NCI-H446 treated with DMSO at 0.1 percent for 48 hours (cell line): ENCODE measurements at regions not wholly inside any gene's neighbourhood (a gene's known extent, or its start where the extent isn't known, plus 50 kb on each side); places are given as distances from the start of the nearest gene placed in this dataset.
"Not testable (repeated sequence)": the region's sequence is repeated elsewhere in the genome, so short reads cannot be mapped to it uniquely, and the experiment has no call there.

Experiments
- DNase-seq: peaks from one replicate; lab custom pipeline; 2025; lab: John Stamatoyannopoulos, UW

- no peak for DNase-seq
Observed at GRCh38 chr1:168826269-168826668, 97.3 kb upstream of the DPT start.

- DNase-seq: no peak
Observed at GRCh38 chr1:168827557-168827956, 98.6 kb upstream of the DPT start.

- DNase-seq: no peak
Observed at GRCh38 chr1:168829876-168830275, 100.9 kb upstream of the DPT start.

- DNase-seq: no peak
Observed at GRCh38 chr1:168830562-168830961, 101.6 kb upstream of the DPT start.

DNA sequence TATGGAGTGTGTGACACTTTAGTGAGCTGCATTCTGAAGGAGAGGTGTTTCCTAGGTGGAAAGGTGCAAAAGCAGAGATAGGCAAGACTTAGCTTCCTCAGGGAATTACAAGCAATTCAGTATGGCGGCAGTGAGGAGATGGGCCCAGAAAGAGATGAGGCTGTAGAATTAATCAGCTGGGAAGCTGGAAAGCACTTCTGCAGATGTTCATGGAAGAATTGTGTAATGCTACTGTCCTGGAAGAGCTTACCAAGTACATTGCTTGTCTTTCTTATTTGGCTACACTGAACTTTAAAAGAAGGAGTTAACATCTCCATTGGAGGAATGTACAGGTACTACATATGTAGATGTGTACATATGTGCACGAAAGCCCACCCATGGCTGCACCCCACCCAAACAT is 103.7 kb upstream of the DPT start:
- no peak for DNase-seq

GRCh38 chr1:168833362-168833761 is 104.4 kb upstream of the DPT start:
- DNase-seq: no peak

GRCh38 chr1:168833801-168834224 is 104.8 kb upstream of the DPT start:
- DNase-seq: no peak

- no peak for DNase-seq
Observed at GRCh38 chr1:168834225-168834872, 105.3 kb upstream of the DPT start.

DNA sequence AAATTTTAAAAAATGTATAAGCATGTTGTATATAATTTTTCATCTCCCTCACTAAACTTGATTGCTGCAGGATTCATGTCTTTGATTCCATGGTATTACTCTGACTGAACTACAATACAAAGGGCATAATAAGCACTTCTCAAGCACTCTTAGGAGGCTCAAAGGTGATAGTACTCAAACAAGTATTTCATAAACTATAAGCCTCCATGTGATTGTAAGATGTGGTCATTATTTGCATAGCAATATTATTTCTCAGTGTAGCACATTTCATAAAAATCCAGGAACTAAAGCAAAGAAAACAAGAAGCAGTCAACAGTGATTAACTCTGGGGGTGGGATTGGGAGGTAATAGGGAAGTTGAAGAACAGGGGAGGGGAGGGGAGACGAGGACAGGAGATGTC is 106.2 kb upstream of the DPT start:
- DNase-seq: no peak

DNA sequence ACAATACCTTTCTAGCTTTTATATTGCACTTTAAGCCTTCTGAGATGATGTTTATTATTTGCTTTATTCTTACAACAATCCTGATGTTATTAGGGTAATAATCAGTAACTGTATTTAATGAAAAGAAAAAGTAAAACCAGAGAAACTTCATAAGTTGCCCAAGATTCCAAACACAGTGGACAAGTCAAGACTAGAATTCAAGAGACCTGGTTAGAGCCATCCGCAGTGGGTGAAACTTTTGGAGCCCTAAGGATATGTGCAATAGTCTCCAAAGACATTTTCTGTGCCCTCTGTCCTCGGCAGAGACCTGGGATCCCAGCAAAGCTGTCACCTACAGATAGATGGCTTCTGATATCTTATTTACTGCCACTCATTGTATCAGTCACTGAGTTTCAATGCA is 106.8 kb upstream of the DPT start:
- no peak for DNase-seq

DNA sequence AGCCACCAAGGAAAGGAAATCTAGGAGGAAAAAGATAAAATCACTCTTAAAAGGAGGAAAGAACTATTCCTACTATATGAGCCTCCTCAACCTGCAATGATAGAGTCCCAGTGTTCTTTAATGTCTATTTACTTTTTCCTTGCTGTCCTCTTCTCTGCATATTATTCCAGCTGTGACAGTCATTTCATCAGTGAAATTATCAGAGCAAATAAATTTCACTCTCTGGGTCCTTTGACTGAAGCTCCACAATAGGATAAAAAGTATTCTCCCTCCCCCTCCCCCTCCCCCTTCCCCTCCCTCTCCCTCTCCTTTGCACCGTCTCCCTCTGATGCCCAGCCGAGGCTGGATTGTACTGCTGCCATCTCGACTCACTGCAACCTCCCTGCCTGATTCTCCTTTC is 107.5 kb upstream of the DPT start:
- DNase-seq: no peak

GRCh38 chr1:168837230-168837629 is 108.2 kb upstream of the DPT start:
- not testable (repeated sequence) for DNase-seq

- no peak for DNase-seq
Observed at GRCh38 chr1:168842306-168842705, 113.3 kb upstream of the DPT start.

- DNase-seq: no peak
Observed at GRCh38 chr1:168842916-168843315, 113.9 kb upstream of the DPT start.

DNA sequence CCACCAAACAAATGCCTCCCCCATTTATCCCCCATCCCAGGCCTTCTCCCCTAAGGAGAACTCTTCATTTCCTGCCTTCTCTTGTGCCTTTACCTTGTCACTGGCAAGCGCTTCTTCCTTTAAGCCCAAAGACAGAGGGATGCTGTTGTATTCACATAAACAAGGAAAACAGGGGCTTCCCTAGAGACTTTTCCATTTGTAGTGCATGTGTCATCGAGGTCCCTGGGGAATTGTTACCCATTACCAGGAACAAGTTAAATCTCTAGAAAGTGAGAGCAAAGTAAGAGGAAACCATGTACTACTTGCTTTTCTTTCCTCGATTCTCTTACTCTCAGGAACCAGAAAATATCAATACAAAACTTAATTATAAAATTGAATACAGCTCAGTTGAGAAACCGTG is 114.4 kb upstream of the DPT start:
- DNase-seq: no peak

DNA sequence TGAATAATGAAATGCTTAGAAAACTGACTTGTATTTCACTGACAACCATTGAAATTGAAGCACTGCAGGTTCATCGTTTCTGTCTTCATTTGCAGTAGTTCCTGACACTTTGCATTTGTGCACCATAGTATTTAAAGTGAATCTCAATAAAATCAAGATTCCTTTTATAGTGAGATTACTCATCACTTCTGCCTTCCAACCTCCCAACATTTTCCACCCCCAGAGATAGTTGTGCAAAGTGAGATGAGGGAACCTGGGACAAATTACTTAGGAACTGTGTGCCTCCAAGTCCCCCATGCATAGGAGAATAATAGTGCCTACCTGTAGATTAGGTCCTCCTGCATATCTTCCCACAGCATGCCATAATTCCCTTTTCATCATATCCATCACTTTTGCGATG is 114.9 kb upstream of the DPT start:
- no peak for DNase-seq

GRCh38 chr1:168845140-168845539 is 116.1 kb upstream of the DPT start:
- DNase-seq: no peak

- no peak for DNase-seq
Observed at GRCh38 chr1:168848051-168848450, 119.0 kb upstream of the DPT start.

DNA sequence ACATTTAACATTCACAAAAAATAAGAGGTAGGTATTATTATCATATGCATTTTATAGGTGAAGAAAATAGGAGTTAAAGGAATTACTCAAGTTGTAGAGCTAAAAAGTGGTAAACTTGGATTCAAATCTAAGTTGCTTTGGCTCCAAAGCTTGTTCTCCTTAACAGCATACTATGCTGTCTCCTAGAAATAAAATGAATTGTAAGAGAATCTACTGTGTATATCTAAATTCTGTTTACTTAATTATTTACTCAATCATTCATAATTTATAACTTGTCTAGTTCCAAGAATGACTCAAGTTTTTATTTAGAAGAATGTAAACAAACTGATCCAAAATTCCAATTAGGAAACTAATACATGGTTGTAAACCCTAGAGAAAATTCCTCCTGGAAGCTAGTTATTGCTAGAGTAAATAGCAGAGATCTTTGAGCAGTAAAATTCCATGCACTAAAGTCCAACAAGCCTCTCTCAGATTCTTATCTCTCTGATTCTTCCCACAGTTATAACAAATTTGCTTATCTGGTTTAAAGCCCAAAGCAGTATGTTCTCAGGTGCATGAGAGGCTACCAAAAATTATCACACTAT is 132.5 kb upstream of the DPT start:
- DNase-seq: no peak

DNA sequence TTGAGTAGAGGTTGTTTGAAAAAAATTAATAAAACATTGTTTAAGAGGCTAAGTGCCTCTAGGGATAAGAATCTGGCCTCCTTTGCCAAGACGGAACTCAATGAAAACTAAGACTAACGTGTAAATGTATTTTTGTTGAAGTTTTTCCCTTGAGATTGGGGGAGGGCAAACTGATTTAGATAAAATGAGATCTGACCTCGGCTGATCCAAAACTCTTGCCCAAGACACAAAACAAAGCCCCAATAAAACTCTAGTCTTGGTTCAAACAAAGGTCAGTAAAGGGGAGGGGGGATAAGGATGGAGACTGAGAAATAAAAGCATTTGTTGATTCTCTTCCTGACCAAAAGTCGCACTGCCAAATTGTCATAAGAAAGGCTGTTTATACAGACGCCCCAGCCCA is 134.8 kb upstream of the DPT start:
- DNase-seq: no peak

DNA sequence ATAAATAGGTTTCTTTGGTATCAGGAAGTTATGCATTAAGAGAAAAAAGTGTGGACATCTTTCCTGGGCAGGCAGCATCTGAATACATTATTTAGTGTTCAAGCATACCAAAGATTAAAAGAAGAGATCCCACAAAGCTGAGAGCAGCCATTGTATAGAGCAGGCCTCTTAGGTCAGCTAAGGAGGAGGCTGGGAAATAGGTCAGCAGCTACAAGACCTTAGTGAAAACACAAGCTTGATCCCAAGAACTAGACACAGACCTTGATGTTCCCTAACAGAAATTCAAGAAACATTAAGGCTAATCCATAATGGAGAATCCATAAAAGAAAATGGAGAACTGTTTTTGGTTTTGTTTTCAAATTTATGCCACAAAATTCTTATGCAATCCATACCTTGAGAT is 135.3 kb upstream of the DPT start:
- no peak for DNase-seq

DNA sequence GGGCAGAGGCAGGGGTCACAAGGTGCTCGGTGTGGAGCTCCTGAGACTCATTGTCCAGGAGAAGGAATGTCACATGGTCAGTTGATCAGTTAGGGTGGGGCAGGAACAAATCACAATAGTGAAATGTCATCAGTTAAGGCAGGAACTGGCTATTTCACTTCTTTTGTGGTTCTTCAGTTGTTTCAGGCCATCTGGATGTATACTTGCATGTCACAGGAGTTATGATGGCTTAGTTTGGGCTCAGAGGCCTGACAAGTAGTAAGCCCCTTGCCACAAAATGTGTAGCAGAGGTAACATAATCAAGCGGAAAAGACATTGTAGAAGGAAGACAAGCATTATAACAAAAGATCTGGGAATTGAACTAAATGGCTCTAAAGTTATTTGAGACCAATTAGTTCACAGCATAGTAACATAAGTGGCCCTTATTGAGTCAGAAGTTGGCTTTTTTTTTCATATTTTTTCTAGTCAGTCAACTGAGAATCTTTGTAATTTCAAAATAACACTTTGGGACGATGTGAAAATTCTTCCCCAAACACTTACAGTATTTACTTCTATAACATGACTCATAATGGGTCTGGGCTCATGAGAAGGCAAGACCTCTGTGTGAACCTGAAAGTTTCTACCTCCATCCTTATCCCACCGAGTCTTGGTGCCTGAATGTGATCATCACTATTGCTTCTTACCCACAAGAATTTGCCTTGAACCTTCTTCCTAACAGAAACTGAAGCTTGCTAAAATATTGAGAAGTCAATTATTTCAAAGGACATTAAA is 137.0 kb upstream of the DPT start:
- DNase-seq: no peak

GRCh38 chr1:168867941-168868634 is 139.1 kb upstream of the DPT start:
- DNase-seq: no peak
